PC-9 (cell line): ENCODE measurements at regions not wholly inside any gene's neighbourhood (a gene's known extent, or its start where the extent isn't known, plus 50 kb on each side); places are given as distances from the start of the nearest gene placed in this dataset.

Experiments used
- BruUV-seq: library from RNA; stranded (reverse); fragments of 400-500 nt; replicated peaks from 2 replicates; lab custom pipeline; 2021; lab: Mats Ljungman, UMichigan
- CTCF ChIA-PET: fragments of 300-600 bp; sonication (Branson Sonifier 250); formaldehyde crosslinking; loops from one replicate; lab custom pipeline; 2022; ENCODE audit warnings: antibody characterized with exemption; lab: Charles Lee
- POLR2A ChIA-PET: fragments of 300-600 bp; sonication (Branson Sonifier 250); formaldehyde crosslinking; loops from one replicate; lab custom pipeline; 2022; ENCODE audit warnings: antibody characterized with exemption; ENCODE audit not compliant: unreplicated experiment; lab: Charles Lee
- DNase-seq, 2 experiments: peaks; one replicate each; pipeline versions ENCODE4 v3.0.0 to v3.0.0-alpha.2; 2015 to 2022; ENCODE audit warnings: mixed read lengths in 1 of 2
- H2AFZ ChIP-seq: fragments of 200-600 bp; sonication (generic); 2 replicates; pipeline ENCODE4 v1.8.1; 2017; ENCODE audit warnings: antibody characterized with exemption
- H3F3A ChIP-seq: fragments of 200-600 bp; sonication (generic); 2 replicates; pipeline ENCODE4 v1.8.1; 2017; ENCODE audit warnings: antibody characterized with exemption, mild to moderate bottlenecking, low read depth; ENCODE audit not compliant: insufficient read depth
- H3K27ac ChIP-seq: fragments of 200-600 bp; sonication (generic); 2 replicates; pipeline ENCODE4 v1.6.1; 2016; ENCODE audit warnings: mixed run types
- H3K27me3 ChIP-seq: fragments of 200-600 bp; sonication (generic); 2 replicates; pipeline ENCODE4 v1.6.1; 2016; ENCODE audit warnings: low read depth, mixed run types; ENCODE audit not compliant: insufficient read depth
- H3K36me3 ChIP-seq: fragments of 200-600 bp; sonication (generic); 2 replicates; pipeline ENCODE4 v1.6.1; 2016; ENCODE audit warnings: low read depth, mixed run types
- H3K4me1 ChIP-seq: fragments of 200-600 bp; sonication (generic); replicated peaks from 2 replicates; pipeline ENCODE4 v1.6.1; 2016; ENCODE audit warnings: mixed run types; ENCODE audit not compliant: insufficient read depth
- H3K4me2 ChIP-seq: fragments of 200-600 bp; sonication (generic); 2 replicates; pipeline ENCODE4 v1.6.1; 2017; ENCODE audit warnings: mixed run types
- H3K4me3 ChIP-seq: fragments of 200-600 bp; sonication (generic); 2 replicates; pipeline ENCODE4 v1.6.1; 2016; ENCODE audit warnings: mixed run types
- H3K79me2 ChIP-seq: fragments of 200-600 bp; sonication (generic); 2 replicates; pipeline ENCODE4 v1.6.1; 2017; ENCODE audit warnings: low read depth, mixed run types
- H3K9me2 ChIP-seq: fragments of 200-600 bp; sonication (generic); 2 replicates; pipeline ENCODE4 v1.8.1; 2017; ENCODE audit warnings: mild to moderate bottlenecking; ENCODE audit not compliant: insufficient read depth
- H3K9me3 ChIP-seq: fragments of 200-600 bp; sonication (generic); 2 replicates; pipeline ENCODE4 v1.8.1; 2016; ENCODE audit warnings: low read depth; ENCODE audit not compliant: insufficient read depth
- H4K20me1 ChIP-seq: fragments of 200-600 bp; sonication (generic); 2 replicates; pipeline ENCODE4 v1.8.1; 2017; ENCODE audit not compliant: insufficient read depth
- CTCF ChIP-seq: fragments of 200-600 bp; sonication (generic); conservative IDR thresholded peaks from 2 replicates; pipeline ENCODE4 v1.6.1; 2017; ENCODE audit warnings: mixed run types, antibody characterized with exemption, mild to moderate bottlenecking, moderate library complexity
- EZH2 ChIP-seq: fragments of 200-600 bp; sonication (generic); IDR thresholded peaks from 2 replicates; pipeline ENCODE4 v1.8.0; 2017; ENCODE audit warnings: antibody characterized with exemption, low read depth
- intact Hi-C: fragments of 100-400 bp; cut with micrococcal nuclease; formaldehyde crosslinking; loops from one replicate; pipeline ENCODE4 v1.10.0; 2022; ENCODE audit not compliant: unreplicated experiment

- H3K9me2 ChIP-seq, result no peaks in the 10 kb centered on the region
- intact Hi-C loops, result loop anchor here (1.0 to 10.0 kb wide), 4 partner anchors 147 to 421 kb away; no protein-coding TSS in a partner anchor
- peaks cover under 1% of the 10 kb centered on the region for H3K36me3 ChIP-seq
- H3K27ac ChIP-seq, result peak overlapping the region; percentile 61
- TSS peak; percentile 33 for BruUV-seq
- DNase-seq, result peak; percentile 90 to 96
- H3K27me3 ChIP-seq, result no peaks in the 10 kb centered on the region
- peaks cover 18% of the 10 kb centered on the region for H3K4me1 ChIP-seq
- H3K4me2 ChIP-seq, result peak overlapping the region; percentile 87
- H4K20me1 ChIP-seq, result no peaks in the 10 kb centered on the region; the same call in 1 of the 2 replicates
- POLR2A ChIA-PET, result interaction anchor here (0.6 to 1.6 kb wide), 4 partner anchors 268 to 1378 kb away, joined by 4 to 17 read pairs (median 5); partner anchors contain the start of genes CEP95 and DDX5
- H2AFZ ChIP-seq, result peak overlapping the region; percentile 71; the same call in 1 of the 2 replicates
- peak overlapping the region; percentile 71 for H3K4me3 ChIP-seq
- no peaks in the 10 kb centered on the region for H3K9me3 ChIP-seq
- H3K79me2 ChIP-seq, result peaks cover 34% of the 10 kb centered on the region
- TF ChIP-seq EZH2, result no peak
- TF ChIP-seq CTCF, result peak; percentile 72
- CTCF ChIA-PET, result interaction anchor here (0.5 to 1.0 kb wide), 4 partner anchors 26 to 754 kb away, joined by 3 to 7 read pairs (median 4); partner anchors contain the start of gene ICAM2
- peaks cover 17% of the 10 kb centered on the region; the same call in 1 of the 2 replicates for H3F3A ChIP-seq
Observed at GRCh38 chr17:64773836-64774761, 112.0 kb upstream of the SMURF2 start.

- TF ChIP-seq EZH2 (no peak), CTCF (no peak)
- Histone ChIP-seq H3K4me3 (peak overlapping the region; percentile 71), H3K9me3 (no peaks in the 10 kb centered on the region), H2AFZ (peak overlapping the region; percentile 71; the same call in 1 of the 2 replicates), H3K4me2 (peak overlapping the region; percentile 87), H3K27me3 (no peaks in the 10 kb centered on the region), H3K36me3 (peaks cover 6% of the 10 kb centered on the region), H3K79me2 (peaks cover 40% of the 10 kb centered on the region), H3K9me2 (no peaks in the 10 kb centered on the region), H4K20me1 (no peaks in the 10 kb centered on the region; the same call in 1 of the 2 replicates), H3K4me1 (peaks cover 18% of the 10 kb centered on the region), H3F3A (peaks cover 17% of the 10 kb centered on the region; the same call in 1 of the 2 replicates), H3K27ac (peak overlapping the region; percentile 61)
- intact Hi-C loops, result loop anchor here (10.0 kb wide), 2 partner anchors 331 to 421 kb away; no protein-coding TSS in a partner anchor
- no TSS peak for BruUV-seq
- ChIA-PET POLR2A (interaction anchor here (0.6 to 1.6 kb wide), 2 partner anchors 268 to 404 kb away, joined by 5 to 17 read pairs; partner anchors contain the start of genes CEP95 and DDX5), CTCF (interaction anchor here (0.5 to 1.0 kb wide), 3 partner anchors 32 to 999 kb away, joined by 3 to 7 read pairs (median 6); partner anchors contain the start of gene ICAM2)
- no peak for DNase-seq
Observed at GRCh38 chr17:64773386-64773835, 111.3 kb upstream of the SMURF2 start.

GRCh38 chr17:64772845-64773299 is 110.8 kb upstream of the SMURF2 start:
- no peak for TF ChIP-seq CTCF
- no peak for TF ChIP-seq EZH2
- DNase-seq, result no peak
- Histone ChIP-seq H3K27me3 (no peaks in the 10 kb centered on the region), H3K4me3 (peak overlapping the region; percentile 71), H3K4me1 (peaks cover 18% of the 10 kb centered on the region), H3F3A (peaks cover 14% of the 10 kb centered on the region; the same call in 1 of the 2 replicates), H4K20me1 (no peaks in the 10 kb centered on the region; the same call in 1 of the 2 replicates), H3K9me2 (no peaks in the 10 kb centered on the region), H3K27ac (no peak overlapping the region), H3K36me3 (peaks cover 6% of the 10 kb centered on the region), H3K79me2 (peaks cover 43% of the 10 kb centered on the region), H3K9me3 (no peaks in the 10 kb centered on the region), H2AFZ (no peak overlapping the region), H3K4me2 (peak overlapping the region; percentile 87)
- no TSS peak for BruUV-seq
- intact Hi-C loops, result loop anchor here (10.0 kb wide), 2 partner anchors 332 to 422 kb away; no protein-coding TSS in a partner anchor
- ChIA-PET CTCF (interaction anchor here (0.5 to 0.6 kb wide), 2 partner anchors 229 to 998 kb away, joined by 4 to 6 read pairs; no protein-coding TSS in a partner anchor), POLR2A (interaction anchor here (1.6 kb wide), 1 partner anchor 267 kb away, joined by 17 read pairs; the partner anchor contains the start of genes CEP95 and DDX5)
